ENCODE measurements at regions not wholly inside any gene's neighbourhood (a gene's known extent, or its start where the extent isn't known, plus 50 kb on each side); places are given as distances from the start of the nearest gene placed in this dataset.

- no peak for TF ChIP-seq CTCF (conservative IDR thresholded peaks at IDR 0.05)
- TF ChIP-seq ZFX (IDR thresholded peaks at IDR 0.05), result no peak
Measured at GRCh38 chr20:56752274-56752673, 123.2 kb downstream of the TFAP2C start.
